ENCODE measurements at regions not wholly inside any gene's neighbourhood (a gene's known extent, or its start where the extent isn't known, plus 50 kb on each side); places are given as distances from the start of the nearest gene placed in this dataset.

GRCh38 chr10:109261231-109261630 is 662.1 kb downstream of the XPNPEP1 start:
- no peak for TF ChIP-seq CTCF (IDR thresholded peaks at IDR 0.05)
- TF ChIP-seq TCF7L2 (IDR thresholded peaks at IDR 0.05; ENCODE audit: low read depth, low read length), result no peak
- TF ChIP-seq SIN3A (IDR thresholded peaks at IDR 0.05; ENCODE audit: borderline replicate concordance, insufficient read depth, low read depth, low read length), result no peak
- no peak for TF ChIP-seq POLR2AphosphoS5 (IDR thresholded peaks at IDR 0.05; ENCODE audit: low read depth, low read length)

All from Panc1 (cell line).